ENCODE measurements at regions not wholly inside any gene's neighbourhood (a gene's known extent, or its start where the extent isn't known, plus 50 kb on each side); places are given as distances from the start of the nearest gene placed in this dataset.

DNA sequence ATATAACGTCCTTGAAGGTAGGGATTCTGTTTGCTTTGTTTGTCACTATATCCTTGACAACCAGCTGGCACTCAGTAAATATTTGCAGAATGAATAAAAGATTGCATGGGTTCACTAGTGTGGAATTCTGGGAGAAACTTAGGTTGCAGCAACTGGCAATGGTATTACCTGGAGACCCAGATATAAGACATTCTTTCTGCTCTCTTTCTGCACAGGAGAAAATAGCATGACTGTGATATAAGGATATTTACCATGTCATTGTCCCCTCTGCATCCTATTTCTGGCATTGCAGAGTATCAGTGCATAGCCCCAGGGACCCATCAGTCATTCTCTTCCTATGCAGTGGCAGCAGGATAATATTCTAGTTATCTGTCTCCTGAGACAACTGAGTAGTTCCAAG is 308.9 kb upstream of the LRRC7 start:
- no peaks in the 10 kb centered on the region for H3K36me3 ChIP-seq
- TF ChIP-seq, protein P1, sequence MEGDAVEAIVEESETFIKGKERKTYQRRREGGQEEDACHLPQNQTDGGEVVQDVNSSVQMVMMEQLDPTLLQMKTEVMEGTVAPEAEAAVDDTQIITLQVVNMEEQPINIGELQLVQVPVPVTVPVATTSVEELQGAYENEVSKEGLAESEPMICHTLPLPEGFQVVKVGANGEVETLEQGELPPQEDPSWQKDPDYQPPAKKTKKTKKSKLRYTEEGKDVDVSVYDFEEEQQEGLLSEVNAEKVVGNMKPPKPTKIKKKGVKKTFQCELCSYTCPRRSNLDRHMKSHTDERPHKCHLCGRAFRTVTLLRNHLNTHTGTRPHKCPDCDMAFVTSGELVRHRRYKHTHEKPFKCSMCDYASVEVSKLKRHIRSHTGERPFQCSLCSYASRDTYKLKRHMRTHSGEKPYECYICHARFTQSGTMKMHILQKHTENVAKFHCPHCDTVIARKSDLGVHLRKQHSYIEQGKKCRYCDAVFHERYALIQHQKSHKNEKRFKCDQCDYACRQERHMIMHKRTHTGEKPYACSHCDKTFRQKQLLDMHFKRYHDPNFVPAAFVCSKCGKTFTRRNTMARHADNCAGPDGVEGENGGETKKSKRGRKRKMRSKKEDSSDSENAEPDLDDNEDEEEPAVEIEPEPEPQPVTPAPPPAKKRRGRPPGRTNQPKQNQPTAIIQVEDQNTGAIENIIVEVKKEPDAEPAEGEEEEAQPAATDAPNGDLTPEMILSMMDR (IDR thresholded peaks at IDR 0.05): no peak
- intact Hi-C loops (cut with DNase I): no loop called here
- H3K27me3 ChIP-seq: no peaks in the 10 kb centered on the region
- no peak overlapping the region for H3K4me3 ChIP-seq
- no peak for DNase-seq (ENCODE audit: low spot score in 2 of 2)
- H3K4me1 ChIP-seq: no peaks in the 10 kb centered on the region
- no peaks in the 10 kb centered on the region for H3K9me3 ChIP-seq
- H3K27ac ChIP-seq: no peak overlapping the region

DNA sequence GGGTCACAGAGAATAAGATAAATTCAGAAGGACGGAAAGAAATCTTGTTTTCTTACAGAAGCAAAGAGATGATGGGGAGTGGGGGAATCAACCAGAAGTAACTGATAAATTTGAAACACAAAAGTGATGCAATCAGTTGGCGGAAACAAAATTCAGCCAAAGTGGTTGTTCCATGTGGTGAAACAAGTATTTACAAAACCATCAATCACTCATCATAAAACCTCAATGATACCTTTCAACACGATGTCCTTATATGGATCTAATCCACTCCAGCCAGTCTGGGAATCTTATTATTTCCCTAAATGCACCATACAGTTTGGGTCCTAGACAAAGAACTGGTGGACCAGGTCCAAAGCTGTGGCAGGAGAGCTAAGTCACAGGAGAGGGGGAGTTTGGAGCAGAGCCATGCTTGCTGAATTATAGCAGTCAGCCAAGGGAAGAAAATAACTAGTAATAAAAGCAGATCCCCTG is 303.8 kb upstream of the LRRC7 start:
- H3K4me1 ChIP-seq: peaks cover 0 to 9% of the 10 kb centered on the region in 2 donors
- intact Hi-C loops (cut with DNase I): no loop called here
- H3K9me3 ChIP-seq: no peaks in the 10 kb centered on the region
- H3K4me3 ChIP-seq: peak overlapping the region in 1 of 2 donors; percentile 6
- H3K27ac ChIP-seq: no peak overlapping the region
- no peaks in the 10 kb centered on the region for H3K27me3 ChIP-seq
- DNase-seq (ENCODE audit: low spot score in 2 of 2): no peak
- H3K36me3 ChIP-seq: no peaks in the 10 kb centered on the region
- TF ChIP-seq, protein P1 (IDR thresholded peaks at IDR 0.05): no peak

DNA sequence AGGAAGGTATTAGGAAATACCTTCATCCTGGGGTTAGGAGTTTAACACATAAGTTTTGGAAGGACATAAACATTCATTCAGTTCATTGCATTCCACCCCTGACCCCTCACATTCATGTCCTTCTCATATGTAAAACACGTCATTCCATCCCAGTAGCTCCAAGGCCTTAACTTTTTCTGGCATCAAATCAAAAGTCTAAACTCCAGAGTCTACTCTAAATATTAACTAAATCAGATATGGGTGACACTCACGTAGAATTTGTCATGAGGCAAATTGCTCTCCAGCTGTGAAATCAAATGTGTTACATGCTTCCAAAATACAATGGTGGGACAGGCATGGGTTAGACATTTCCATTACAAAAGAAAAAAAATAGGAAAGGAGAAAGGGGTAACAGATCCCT is 298.2 kb upstream of the LRRC7 start:
- no peaks in the 10 kb centered on the region for H3K36me3 ChIP-seq
- H3K4me1 ChIP-seq: peaks cover 0 to 6% of the 10 kb centered on the region in 2 donors
- H3K4me3 ChIP-seq: no peak overlapping the region
- no peaks in the 10 kb centered on the region for H3K9me3 ChIP-seq
- DNase-seq (ENCODE audit: low spot score in 2 of 2): no peak
- no peaks in the 10 kb centered on the region for H3K27me3 ChIP-seq
- no peak overlapping the region for H3K27ac ChIP-seq
- intact Hi-C loops (cut with DNase I): no loop called here
- TF ChIP-seq, protein P1 (IDR thresholded peaks at IDR 0.05): no peak

DNA sequence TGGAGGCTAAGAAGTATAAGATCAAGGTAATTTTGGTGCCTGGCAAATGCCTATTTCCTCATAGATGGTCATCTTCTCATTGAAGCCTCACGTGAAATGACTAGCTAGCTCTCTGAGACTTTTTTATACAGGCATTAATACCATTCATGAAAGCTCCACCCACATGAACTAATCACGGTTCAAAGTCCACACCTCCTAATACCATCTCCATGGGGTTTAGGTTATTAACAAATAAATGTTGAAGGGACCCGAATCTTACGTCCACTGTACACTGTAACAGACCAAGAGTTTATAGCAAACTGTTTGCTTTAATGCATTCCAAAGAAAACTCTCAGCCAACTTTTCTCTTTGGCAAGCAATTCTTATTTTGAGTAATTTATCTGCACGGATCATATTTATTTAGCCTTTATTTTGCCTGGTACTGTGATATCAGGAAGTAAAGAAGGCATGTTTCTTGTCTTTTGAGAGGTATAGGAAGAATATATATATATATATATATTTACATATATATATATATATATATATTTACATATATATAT is 296.1 kb upstream of the LRRC7 start:
- TF ChIP-seq, protein P1 (IDR thresholded peaks at IDR 0.05): no peak
- H3K36me3 ChIP-seq: no peaks in the 10 kb centered on the region
- no peak overlapping the region for H3K4me3 ChIP-seq
- no peaks in the 10 kb centered on the region for H3K9me3 ChIP-seq
- H3K27ac ChIP-seq: no peak overlapping the region
- DNase-seq (ENCODE audit: low spot score in 2 of 2): no peak
- no peaks in the 10 kb centered on the region for H3K4me1 ChIP-seq
- no peaks in the 10 kb centered on the region for H3K27me3 ChIP-seq
- intact Hi-C loops (cut with DNase I): no loop called here

- intact Hi-C loops (cut with DNase I): no loop called here
- Histone ChIP-seq H3K9me3 (no peaks in the 10 kb centered on the region), H3K4me3 (no peak overlapping the region), H3K4me1 (no peaks in the 10 kb centered on the region), H3K27ac (no peak overlapping the region), H3K27me3 (no peaks in the 10 kb centered on the region), H3K36me3 (no peaks in the 10 kb centered on the region)
- TF ChIP-seq, protein P1 (IDR thresholded peaks at IDR 0.05): no peak
- no peak for DNase-seq (ENCODE audit: low spot score in 2 of 2)
These were observed 295.0 kb upstream of the LRRC7 start for GRCh38 chr1:69272684-69273083.

- H3K4me3 ChIP-seq: no peak overlapping the region
- H3K9me3 ChIP-seq: no peaks in the 10 kb centered on the region
- no peaks in the 10 kb centered on the region for H3K36me3 ChIP-seq
- no peak for DNase-seq (ENCODE audit: low spot score in 2 of 2)
- TF ChIP-seq, protein P1 (IDR thresholded peaks at IDR 0.05): no peak
- intact Hi-C loops (cut with DNase I): no loop called here
- no peaks in the 10 kb centered on the region for H3K27me3 ChIP-seq
- peaks cover 0 to 2% of the 10 kb centered on the region in 2 donors for H3K4me1 ChIP-seq
- no peak overlapping the region for H3K27ac ChIP-seq
These were observed 288.8 kb upstream of the LRRC7 start for GRCh38 chr1:69278923-69279322.

All from ascending aorta (tissue), 2 donors.